H1 (cell line): ENCODE measurements at regions not wholly inside any gene's neighbourhood (a gene's known extent, or its start where the extent isn't known, plus 50 kb on each side); places are given as distances from the start of the nearest gene placed in this dataset.

ENCODE experiments used
- CTCF ChIA-PET: fragments of 300-600 bp; sonication (Branson Sonifier 250); formaldehyde crosslinking; loops from one replicate; lab custom pipeline; 2021; ENCODE audit not compliant: partially characterized antibody; lab: Charles Lee
- POLR2A ChIA-PET: fragments of 300-600 bp; sonication (Branson Sonifier 250); formaldehyde crosslinking; loops from one replicate; lab custom pipeline; 2021; ENCODE audit warnings: inconsistent platforms; ENCODE audit not compliant: partially characterized antibody; lab: Charles Lee
- DNase-seq, 2 experiments: peaks; one replicate each; pipeline versions ENCODE4 v3.0.0 to v3.0.0-alpha.2; 2010 to 2022; ENCODE audit warnings: low spot score in 2 of 2, low read depth in 1 of 2, mixed read lengths in 1 of 2
- FAIRE-seq: peaks from 2 replicates; lab custom pipeline; 2011; peaks lifted over from hg19 to GRCh38; lab: Jason Lieb, UNC
- H2AFZ ChIP-seq: 2 replicates; pipeline ENCODE4 v1.8.1; 2012; ENCODE audit warnings: low read length, inconsistent platforms
- H2AK5ac ChIP-seq: 2 replicates; pipeline ENCODE4 v1.6.1; 2013; ENCODE audit warnings: low read depth, low read length
- H2BK120ac ChIP-seq: replicated peaks from 2 replicates; pipeline ENCODE3; 2013; ENCODE audit warnings: low read depth, low read length, inconsistent platforms
- H2BK12ac ChIP-seq: 2 replicates; pipeline ENCODE4 v1.6.1; 2013; ENCODE audit warnings: low read depth, low read length
- H2BK15ac ChIP-seq: 2 replicates; pipeline ENCODE4 v1.6.1; 2013; ENCODE audit warnings: low read length
- H2BK20ac ChIP-seq: 2 replicates; pipeline ENCODE4 v1.6.1; 2013; ENCODE audit warnings: low read length
- H2BK5ac ChIP-seq: 2 replicates; pipeline ENCODE4 v1.6.1; 2013; ENCODE audit warnings: low read depth, low read length
- H3K14ac ChIP-seq: 2 replicates; pipeline ENCODE4 v1.6.1; 2013; ENCODE audit warnings: inconsistent platforms; ENCODE audit not compliant: insufficient read length
- H3K18ac ChIP-seq: 2 replicates; pipeline ENCODE4 v1.6.1; 2013; ENCODE audit warnings: low read length; ENCODE audit errors: extremely low read depth
- H3K23ac ChIP-seq: 2 replicates; pipeline ENCODE4 v1.6.1; 2013; ENCODE audit warnings: inconsistent platforms; ENCODE audit not compliant: insufficient read length
- H3K23me2 ChIP-seq: 2 replicates; pipeline ENCODE4 v1.6.1; 2013; ENCODE audit warnings: low read depth, low read length
- H3K27ac ChIP-seq: 2 replicates; pipeline ENCODE4 v1.6.1; 2011; ENCODE audit warnings: low read depth, low read length, inconsistent platforms
- H3K27me3 ChIP-seq, 4 experiments: replicated peaks in 1 of 4; 1 replicate in 1 of 4; 2 replicates in 3 of 4; pipeline versions ENCODE4 v1.6.1 to v1.8.1; 2011 to 2013; ENCODE audit warnings: low read length in 3 of 4, mild to moderate bottlenecking in 3 of 4, inconsistent platforms in 2 of 4, mixed read lengths in 2 of 4, moderate library complexity in 1 of 4; ENCODE audit not compliant: control insufficient read depth in 3 of 4, insufficient read depth in 3 of 4; ENCODE audit errors: extremely low read depth in 1 of 4
- H3K36me3 ChIP-seq, 4 experiments: 2 replicates each; pipeline versions ENCODE4 v1.6.1 to v1.8.1; 2011 to 2013; ENCODE audit warnings: mild to moderate bottlenecking in 4 of 4, low read length in 3 of 4, moderate library complexity in 2 of 4, control low read depth in 1 of 4, inconsistent platforms in 1 of 4; ENCODE audit not compliant: insufficient read depth in 4 of 4, control insufficient read depth in 2 of 4
- H3K4ac ChIP-seq: replicated peaks from 2 replicates; pipeline ENCODE3; 2013; ENCODE audit warnings: low read length, low read depth, mixed read lengths, inconsistent platforms; ENCODE audit not compliant: insufficient read length
- H3K4me1 ChIP-seq, 4 experiments: replicated peaks in 1 of 4; 1 replicate in 1 of 4; 2 replicates in 3 of 4; pipeline versions ENCODE4 v1.6.1 to v1.8.1; 2011 to 2013; ENCODE audit warnings: low read length in 3 of 4, inconsistent platforms in 2 of 4, mixed read lengths in 1 of 4; ENCODE audit not compliant: insufficient read depth in 4 of 4, control insufficient read depth in 3 of 4
- H3K4me2 ChIP-seq, 2 experiments: 2 replicates each; pipeline versions ENCODE4 v1.6.1 to v1.8.1; 2011 to 2013; ENCODE audit warnings: low read depth in 2 of 2, low read length in 2 of 2, control low read depth in 1 of 2, inconsistent platforms in 1 of 2, mild to moderate bottlenecking in 1 of 2; ENCODE audit not compliant: insufficient read depth in 1 of 2
- H3K4me3 ChIP-seq, 4 experiments: fragments of 200-600, 300-600 bp in 1 of 4; sonication (generic), shearing (Covaris generic), sonication (Bioruptor Twin) in 1 of 4; 2 replicates each; pipeline versions ENCODE4 v1.5.1 to v1.8.1; 2011 to 2016; ENCODE audit warnings: low read length in 4 of 4, low read depth in 3 of 4, control low read depth in 2 of 4, inconsistent platforms in 2 of 4, mild to moderate bottlenecking in 2 of 4, mixed read lengths in 1 of 4, moderate library complexity in 1 of 4; ENCODE audit not compliant: insufficient read depth in 2 of 4; ENCODE audit errors: extremely low read depth in 1 of 4
- H3K56ac ChIP-seq: replicated peaks from 2 replicates; pipeline ENCODE3; 2013; ENCODE audit warnings: low read depth, mild to moderate bottlenecking, mixed read lengths, low read length, inconsistent platforms; ENCODE audit not compliant: insufficient read length
- H3K79me1 ChIP-seq: 2 replicates; pipeline ENCODE4 v1.6.1; 2013; ENCODE audit warnings: low read depth, low read length, control low read depth
- H3K79me2 ChIP-seq, 2 experiments: 2 replicates each; pipeline versions ENCODE4 v1.6.1 to v1.8.1; 2012 to 2013; ENCODE audit warnings: low read length in 2 of 2, mild to moderate bottlenecking in 2 of 2, inconsistent platforms in 1 of 2; ENCODE audit not compliant: insufficient read depth in 2 of 2, control insufficient read depth in 1 of 2
- H3K9ac ChIP-seq, 4 experiments: replicated peaks in 1 of 4; 1 replicate in 1 of 4; 2 replicates in 3 of 4; pipeline versions ENCODE4 v1.6.1 to v1.8.1; 2011 to 2013; ENCODE audit warnings: low read depth in 3 of 4, low read length in 3 of 4, control low read depth in 2 of 4, mild to moderate bottlenecking in 2 of 4, moderate library complexity in 2 of 4, inconsistent platforms in 1 of 4; ENCODE audit errors: extremely low read depth in 1 of 4
- H3K9me3 ChIP-seq, 2 experiments: 2 replicates each; pipeline versions ENCODE4 v1.6.1 to v1.8.1; 2012 to 2013; ENCODE audit warnings: mild to moderate bottlenecking in 2 of 2, moderate library complexity in 2 of 2, control low read depth in 1 of 2, inconsistent platforms in 1 of 2, low read depth in 1 of 2, low read length in 1 of 2, mixed read lengths in 1 of 2; ENCODE audit not compliant: insufficient read depth in 2 of 2
- H4K20me1 ChIP-seq, 2 experiments: replicated peaks in 1 of 2; 2 replicates each; pipeline versions ENCODE3 to v1.8.1; 2011 to 2013; ENCODE audit warnings: inconsistent platforms in 2 of 2, low read length in 2 of 2, mild to moderate bottlenecking in 1 of 2; ENCODE audit not compliant: insufficient read depth in 2 of 2, control insufficient read depth in 1 of 2
- H4K5ac ChIP-seq: 2 replicates; pipeline ENCODE4 v1.6.1; 2013; ENCODE audit warnings: low read length, low read depth, mixed read lengths, inconsistent platforms; ENCODE audit not compliant: insufficient read length
- H4K8ac ChIP-seq: 2 replicates; pipeline ENCODE4 v1.8.0; 2013; ENCODE audit warnings: mild to moderate bottlenecking, moderate library complexity, low read length, inconsistent platforms; ENCODE audit not compliant: insufficient read depth; ENCODE audit errors: extremely low read depth
- H4K91ac ChIP-seq: replicated peaks from 2 replicates; pipeline ENCODE3; 2013; ENCODE audit warnings: low read length, mixed read lengths, inconsistent platforms; ENCODE audit not compliant: insufficient read length
- TAF1 ChIP-seq: IDR thresholded peaks from 2 replicates; pipeline ENCODE4 v1.6.1; 2011; ENCODE audit warnings: mild to moderate bottlenecking, low read depth, low read length
- USF2 ChIP-seq: IDR thresholded peaks from 2 replicates; pipeline ENCODE4 v1.6.1; 2011; ENCODE audit warnings: low read length, improper control_type of control experiment
- whole genome bisulfite sequencing, 2 experiments: shearing (Covaris generic) in 1 of 2; methylation state at CpG; one replicate each; pipeline versions ENCODE4 v1.1.6 to v1.1.7; 2013 to 2015; ENCODE audit warnings: low lambda C conversion rate in 2 of 2, mixed read lengths in 2 of 2, inconsistent platforms in 1 of 2, low coverage in 1 of 2, missing lambda C conversion rate in 1 of 2; ENCODE audit not compliant: insufficient replicate concordance in 2 of 2, insufficient coverage in 1 of 2, insufficient read length in 1 of 2; ENCODE audit errors: extremely low coverage in 1 of 2, missing lambda C conversion rate in 1 of 2; 5-methylcytosine and 5-hydroxymethylcytosine counted together

- DNase-seq (peak in 1 of 2 experiments; percentile 69), FAIRE-seq (no peak)
- H2BK5ac ChIP-seq = peak overlapping the region; percentile 100
- H3K79me1 ChIP-seq = no peaks in the 10 kb centered on the region
- H3K79me2 ChIP-seq = peaks cover 3 to 36% of the 10 kb centered on the region in 2 experiments; a peak in 2 of 4 replicates
- peak overlapping the region; percentile 94 for H4K5ac ChIP-seq
- peak overlapping the region; percentile 94; the same call in 1 of the 2 replicates for H4K8ac ChIP-seq
- no peak overlapping the region; the same call in 1 of the 2 replicates for H2AK5ac ChIP-seq
- no peak overlapping the region for H2AFZ ChIP-seq
- H4K91ac ChIP-seq = peak overlapping the region; percentile 100
- CTCF ChIA-PET = interaction anchor here (0.7 to 1.7 kb wide), 8 partner anchors 9 to 420 kb away, joined by 3 to 4 read pairs (median 4); no protein-coding TSS in a partner anchor
- H3K9me3 ChIP-seq = peaks cover 0 to 6% of the 10 kb centered on the region in 2 experiments; a peak in 1 of 4 replicates
- H2BK15ac ChIP-seq = 0 out of 2 replicates have a peak overlapping the region, but pooled peaks have one; percentile 72
- peak overlapping the region; percentile 100 for H2BK120ac ChIP-seq
- peak overlapping the region; percentile 100 for H3K18ac ChIP-seq
- H3K4me3 ChIP-seq = peak overlapping the region; percentile 55 to 74 (median 58); a peak in 7 of 8 replicates
- H3K14ac ChIP-seq = no peak overlapping the region
- peaks cover 2 to 8% (median 6%) of the 10 kb centered on the region in 4 experiments; a peak in 5 of 7 replicates for H3K4me1 ChIP-seq
- H3K9ac ChIP-seq = peak overlapping the region in 3 of 4 experiments; percentile 43 to 64 (median 64); a peak in 4 of 7 replicates
- H3K27me3 ChIP-seq = no peaks in the 10 kb centered on the region
- 0 out of 2 replicates have a peak overlapping the region, but pooled peaks have one; percentile 29 for H2BK20ac ChIP-seq
- peaks cover under 1 to 19% (median 8%) of the 10 kb centered on the region in 4 experiments; a peak in 2 of 8 replicates for H3K36me3 ChIP-seq
- TF ChIP-seq TAF1 = peak; percentile 34; the same call in 1 of the 2 replicates
- no peak for TF ChIP-seq USF2
- H4K20me1 ChIP-seq = no peaks in the 10 kb centered on the region
- H3K56ac ChIP-seq = peak overlapping the region; percentile 65
- no peak overlapping the region for H3K23ac ChIP-seq
- POLR2A ChIA-PET = interaction anchor here (0.6 to 4.9 kb wide), 31 partner anchors 9 to 257 kb away, joined by 3 to 70 read pairs (median 6); no protein-coding TSS in a partner anchor
- H3K4me2 ChIP-seq = peak overlapping the region; percentile 78 to 81
- WGBS, 2 experiments = 5% methylated on average over 7 of the region's 7 CpGs; no CpG with 5 or more reads in 1 of the 2 experiments
- H3K27ac ChIP-seq = peak overlapping the region; percentile 88
- peaks cover 4% of the 10 kb centered on the region; the same call in 1 of the 2 replicates for H3K23me2 ChIP-seq
- H3K4ac ChIP-seq = peak overlapping the region; percentile 92
- peak overlapping the region; percentile 75; the same call in 1 of the 2 replicates for H2BK12ac ChIP-seq
Observed at GRCh38 chr11:131254254-131254653, 116.2 kb upstream of the NTM start.
